LNCAP (cell line): ENCODE measurements at regions not wholly inside any gene's neighbourhood (a gene's known extent, or its start where the extent isn't known, plus 50 kb on each side); places are given as distances from the start of the nearest gene placed in this dataset.

ENCODE experiments used
- TF ChIP-seq, protein P1 (sequence below): fragments of 450-650 bp; IDR thresholded peaks from 2 replicates; pipeline ENCODE4 v1.5.1; 2017; ENCODE audit warnings: mild to moderate bottlenecking

DNA sequence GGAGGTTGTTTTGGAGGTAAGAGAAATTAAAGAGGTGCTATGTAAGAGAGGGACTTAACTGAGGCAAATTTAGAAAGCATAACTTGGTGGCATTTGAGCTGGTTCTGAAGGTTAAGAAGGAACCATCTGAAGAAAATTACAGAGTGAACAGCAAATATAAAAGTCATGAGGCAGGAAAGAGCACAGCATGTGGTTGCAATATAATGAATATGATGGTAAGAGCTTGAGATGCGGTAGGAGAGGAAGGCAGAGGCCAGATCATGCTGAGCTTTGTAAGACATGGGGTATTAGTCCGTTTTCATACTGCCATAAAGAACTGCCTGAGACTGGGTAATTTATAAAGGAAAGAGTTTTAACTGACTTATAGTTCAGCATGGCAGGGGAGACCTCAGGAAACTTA, 279.1 kb downstream of the UTRN start:
- TF ChIP-seq, protein P1, sequence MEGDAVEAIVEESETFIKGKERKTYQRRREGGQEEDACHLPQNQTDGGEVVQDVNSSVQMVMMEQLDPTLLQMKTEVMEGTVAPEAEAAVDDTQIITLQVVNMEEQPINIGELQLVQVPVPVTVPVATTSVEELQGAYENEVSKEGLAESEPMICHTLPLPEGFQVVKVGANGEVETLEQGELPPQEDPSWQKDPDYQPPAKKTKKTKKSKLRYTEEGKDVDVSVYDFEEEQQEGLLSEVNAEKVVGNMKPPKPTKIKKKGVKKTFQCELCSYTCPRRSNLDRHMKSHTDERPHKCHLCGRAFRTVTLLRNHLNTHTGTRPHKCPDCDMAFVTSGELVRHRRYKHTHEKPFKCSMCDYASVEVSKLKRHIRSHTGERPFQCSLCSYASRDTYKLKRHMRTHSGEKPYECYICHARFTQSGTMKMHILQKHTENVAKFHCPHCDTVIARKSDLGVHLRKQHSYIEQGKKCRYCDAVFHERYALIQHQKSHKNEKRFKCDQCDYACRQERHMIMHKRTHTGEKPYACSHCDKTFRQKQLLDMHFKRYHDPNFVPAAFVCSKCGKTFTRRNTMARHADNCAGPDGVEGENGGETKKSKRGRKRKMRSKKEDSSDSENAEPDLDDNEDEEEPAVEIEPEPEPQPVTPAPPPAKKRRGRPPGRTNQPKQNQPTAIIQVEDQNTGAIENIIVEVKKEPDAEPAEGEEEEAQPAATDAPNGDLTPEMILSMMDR = no peak

DNA sequence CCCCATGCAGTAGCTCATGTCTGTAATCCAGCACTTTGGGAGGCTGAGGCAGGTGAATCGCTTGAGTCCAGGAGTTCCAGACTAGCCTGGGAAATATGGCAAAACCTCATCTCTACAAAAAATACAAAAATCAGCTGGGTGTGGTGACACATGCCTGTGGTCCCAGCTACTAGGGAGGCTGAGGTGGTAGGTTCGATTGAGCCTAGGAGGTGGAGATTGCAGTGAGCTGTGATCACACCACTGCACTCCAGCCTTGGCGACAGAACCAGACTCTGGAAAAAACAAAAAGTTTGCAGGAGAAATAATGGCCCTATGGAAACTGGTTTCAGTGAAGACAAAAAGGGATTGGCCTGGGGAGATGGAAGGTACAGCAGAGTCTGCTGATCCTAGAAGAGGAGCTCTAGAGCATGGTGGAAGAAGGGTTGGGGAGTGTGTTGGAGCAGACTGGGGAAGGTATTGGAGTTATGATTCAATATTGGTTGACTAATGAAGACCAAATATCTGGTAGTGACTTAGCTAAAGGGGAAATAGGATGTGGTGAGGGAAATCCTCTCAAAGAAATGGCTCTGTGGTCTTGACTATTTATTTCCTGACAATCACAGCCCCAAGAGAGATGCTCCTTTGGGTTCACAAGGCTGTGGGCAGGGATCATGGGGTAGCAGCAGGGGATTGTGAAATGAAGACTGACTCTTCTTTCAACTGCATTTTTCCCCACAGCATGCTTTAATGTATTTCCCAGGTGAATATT, 281.9 kb downstream of the UTRN start:
- TF ChIP-seq, protein P1 = no peak

DNA sequence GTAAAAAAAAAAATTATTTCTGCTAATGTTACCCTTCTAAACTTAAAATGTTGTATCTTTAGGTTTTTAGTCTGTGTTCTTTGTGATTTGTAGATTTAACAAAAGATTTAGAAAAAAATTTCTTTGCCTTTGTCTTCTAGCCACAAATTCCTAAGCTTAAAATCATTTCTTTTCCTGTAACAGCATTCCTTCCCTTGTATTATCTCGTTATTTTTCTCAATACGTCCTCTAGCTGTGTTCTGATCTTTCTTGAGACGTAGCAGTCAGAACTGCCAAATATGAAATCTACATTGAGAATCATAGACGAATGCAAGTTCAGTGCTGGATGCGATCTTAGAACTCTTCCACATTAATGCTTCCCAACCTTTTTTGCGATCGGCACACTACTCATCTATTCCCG, 283.1 kb downstream of the UTRN start:
- TF ChIP-seq, protein P1 = no peak

DNA sequence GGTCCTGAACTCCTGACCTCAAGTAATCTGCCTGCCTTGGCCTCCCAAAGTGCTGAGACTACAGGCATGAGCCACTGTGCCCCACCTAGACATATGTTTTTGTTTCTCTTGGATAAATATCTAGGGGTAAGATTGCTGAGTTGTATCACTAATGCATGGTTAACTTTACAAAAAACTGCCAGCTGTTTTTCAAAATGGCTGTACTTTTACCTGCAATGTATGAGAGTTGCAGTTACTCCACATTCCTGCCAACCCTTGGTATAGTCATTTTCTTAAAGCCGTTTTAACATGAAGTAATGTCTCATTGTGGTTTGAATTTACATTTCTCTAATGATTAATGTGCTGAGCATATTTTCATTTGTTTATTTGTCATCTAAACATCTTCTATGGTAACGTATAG, 289.7 kb downstream of the UTRN start:
- TF ChIP-seq, protein P1 = no peak

DNA sequence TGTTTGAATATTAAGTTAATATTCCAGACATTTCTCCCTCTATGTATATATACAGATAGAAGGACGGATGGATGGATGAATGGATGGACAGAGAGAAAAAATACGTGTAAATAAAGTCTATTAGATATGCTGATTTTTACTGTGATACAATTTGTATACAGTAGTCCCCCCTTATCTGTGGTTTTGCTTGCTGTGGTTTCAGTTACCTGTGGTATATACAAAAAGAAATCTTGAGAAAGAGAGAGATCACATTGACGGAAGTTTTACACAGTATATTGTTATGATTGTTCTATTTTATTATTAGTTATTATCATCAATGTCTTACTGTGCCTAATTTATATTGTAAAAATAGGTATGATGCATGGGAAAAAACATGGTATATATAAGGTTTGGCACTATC, 290.2 kb downstream of the UTRN start:
- TF ChIP-seq, protein P1 = no peak

DNA sequence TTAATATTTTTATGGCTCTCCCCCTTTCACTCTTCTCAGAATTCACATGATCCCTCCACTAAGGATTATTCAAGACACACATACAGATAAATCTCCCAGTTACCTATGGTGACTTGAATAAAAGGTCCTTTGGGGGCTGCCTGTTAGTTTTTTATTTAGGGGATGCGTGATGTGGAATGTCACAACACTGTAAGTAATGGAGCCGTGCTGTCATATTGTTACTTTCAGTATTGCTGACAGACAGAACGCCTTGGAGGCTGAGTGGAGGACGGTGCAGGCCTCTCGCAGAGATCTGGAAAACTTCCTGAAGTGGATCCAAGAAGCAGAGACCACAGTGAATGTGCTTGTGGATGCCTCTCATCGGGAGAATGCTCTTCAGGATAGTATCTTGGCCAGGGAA, 291.7 kb downstream of the UTRN start:
- TF ChIP-seq, protein P1 = no peak

DNA sequence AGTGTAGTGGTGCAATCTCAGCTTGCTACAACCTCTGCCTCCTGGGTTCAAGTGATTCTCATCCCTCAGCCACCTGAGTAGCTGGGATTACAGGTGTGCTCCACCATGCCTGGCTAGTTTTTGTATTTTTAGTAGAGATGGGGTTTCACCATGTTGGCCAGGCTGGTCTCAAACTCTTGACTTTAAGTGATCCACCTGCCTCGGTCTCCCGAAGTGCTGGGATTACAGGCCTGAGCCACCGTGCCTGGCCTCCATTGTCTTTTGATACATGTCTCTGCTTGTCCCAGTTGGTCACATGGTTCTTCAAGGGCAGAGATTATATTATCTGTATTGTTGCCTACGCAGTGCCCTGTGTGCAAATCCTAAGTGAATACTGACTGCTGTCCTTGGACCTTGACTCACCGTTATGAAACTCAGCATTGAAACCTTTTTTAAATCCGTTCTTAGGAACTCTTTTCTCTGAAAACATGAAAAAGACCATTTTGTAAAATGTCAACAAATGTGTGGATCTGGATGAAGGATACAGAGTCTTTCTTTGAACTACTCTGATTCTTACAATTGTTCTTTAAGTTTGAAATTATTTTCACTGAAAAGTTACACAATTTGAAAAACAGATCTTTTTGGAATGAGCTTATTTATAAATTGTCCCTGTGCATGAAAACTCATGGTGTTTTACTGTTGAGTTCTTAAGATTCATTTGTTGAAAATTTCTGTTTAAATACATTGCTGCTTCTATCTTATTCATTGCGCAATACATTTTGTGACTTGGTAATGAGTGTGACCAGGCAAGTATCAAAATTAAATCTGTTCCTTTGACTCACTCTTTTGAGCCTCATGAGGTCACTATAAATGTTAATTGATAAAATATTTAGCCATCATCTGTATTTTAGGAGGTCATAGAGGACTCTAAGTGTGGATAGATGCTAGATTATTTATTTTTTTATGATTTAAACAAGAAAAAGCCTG, 293.5 kb downstream of the UTRN start:
- TF ChIP-seq, protein P1 = no peak
